DND-41 (cell line): ENCODE measurements at regions not wholly inside any gene's neighbourhood (a gene's known extent, or its start where the extent isn't known, plus 50 kb on each side); places are given as distances from the start of the nearest gene placed in this dataset.

Experiments
- ATAC-seq: fragments of 200-7000 bp; cut with Tn5 transposase; 3 replicates; pipeline ENCODE4 v1.9.1; 2021; ENCODE audit warnings: low read depth; ENCODE audit not compliant: insufficient read depth
- DNase-seq: peaks from one replicate; pipeline ENCODE4 v3.0.0-alpha.2; 2020
- H2AFZ ChIP-seq: 2 replicates; pipeline ENCODE4 v1.6.0; 2012; ENCODE audit warnings: low read depth, low read length
- H3K27ac ChIP-seq: 2 replicates; pipeline ENCODE4 v1.5.1; 2012; ENCODE audit warnings: low read length, inconsistent platforms
- H3K27me3 ChIP-seq: fragments of 200-600 bp; sonication (generic); 2 replicates; pipeline ENCODE4 v1.6.0; 2012; ENCODE audit warnings: low read length, mild to moderate bottlenecking, inconsistent platforms; ENCODE audit not compliant: insufficient read depth, poor library complexity
- H3K36me3 ChIP-seq: 2 replicates; pipeline ENCODE4 v1.5.1; 2012; ENCODE audit warnings: low read length, inconsistent platforms; ENCODE audit not compliant: insufficient read depth
- H3K4me1 ChIP-seq: 2 replicates; pipeline ENCODE4 v1.5.1; 2012; ENCODE audit warnings: mild to moderate bottlenecking, low read length; ENCODE audit not compliant: insufficient read depth
- H3K4me2 ChIP-seq: 2 replicates; pipeline ENCODE4 v1.6.0; 2012; ENCODE audit warnings: mild to moderate bottlenecking, moderate library complexity, low read length, inconsistent platforms; ENCODE audit not compliant: insufficient read depth
- H3K4me3 ChIP-seq, 2 experiments: fragments of 200-600 bp in 1 of 2; shearing (Covaris generic) in 1 of 2; 2 replicates each; pipeline ENCODE4 v1.5.1; 2012 to 2016; ENCODE audit warnings: inconsistent platforms in 2 of 2, low read length in 2 of 2, mild to moderate bottlenecking in 2 of 2, low read depth in 1 of 2, moderate library complexity in 1 of 2
- H3K79me2 ChIP-seq: 2 replicates; pipeline ENCODE4 v1.6.0; 2012; ENCODE audit warnings: low read length, inconsistent platforms; ENCODE audit not compliant: insufficient read depth
- H3K9ac ChIP-seq: 2 replicates; pipeline ENCODE4 v1.6.0; 2012; ENCODE audit warnings: low read depth, mild to moderate bottlenecking, inconsistent platforms, low read length, moderate library complexity
- H3K9me3 ChIP-seq: 2 replicates; pipeline ENCODE4 v1.5.1; 2012; ENCODE audit warnings: low read length, moderate library complexity, mild to moderate bottlenecking, inconsistent platforms; ENCODE audit not compliant: insufficient read depth, severe bottlenecking
- H4K20me1 ChIP-seq: 2 replicates; pipeline ENCODE4 v1.6.0; 2012; ENCODE audit warnings: low read length; ENCODE audit not compliant: insufficient read depth
- EZH2 ChIP-seq: IDR thresholded peaks from 3 replicates; pipeline ENCODE4 v1.6.1; 2012; ENCODE audit warnings: borderline replicate concordance, low read depth, mild to moderate bottlenecking, moderate library complexity, low read length, inconsistent platforms; ENCODE audit not compliant: severe bottlenecking
- TF ChIP-seq, protein P1 (sequence below): IDR thresholded peaks from 2 replicates; pipeline ENCODE4 v1.5.1; 2012; ENCODE audit warnings: borderline replicate concordance, low read length, moderate library complexity, mild to moderate bottlenecking; ENCODE audit not compliant: poor library complexity, severe bottlenecking; ENCODE audit errors: extremely low read depth

- no peak for ATAC-seq
- Histone ChIP-seq H3K4me2 (no peak overlapping the region), H2AFZ (no peak overlapping the region)
Observed at GRCh38 chr1:87689487-87689886, 360.8 kb downstream of the LMO4 start.

DNA sequence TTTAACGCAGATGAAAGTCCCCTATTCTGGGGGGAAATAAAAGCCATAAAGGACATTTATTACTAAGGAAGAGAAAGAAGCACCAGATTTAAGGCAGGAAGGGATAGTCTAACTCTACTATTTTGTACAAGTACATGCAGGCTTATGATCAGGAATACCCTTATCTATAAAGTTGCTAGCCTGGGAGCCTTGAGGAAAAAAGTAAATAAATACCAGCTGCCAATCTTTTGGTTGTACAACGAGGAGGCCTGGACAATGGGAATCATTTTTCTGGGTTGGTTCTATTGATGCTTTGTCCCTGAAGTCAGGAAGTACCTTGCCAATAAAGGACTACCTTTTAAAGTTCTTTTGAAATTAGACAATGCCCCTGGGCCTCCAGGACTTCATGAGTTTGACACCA, 367.8 kb downstream of the LMO4 start:
- Histone ChIP-seq H3K27me3 (no peaks in the 10 kb centered on the region), H3K9ac (no peak overlapping the region), H3K4me1 (no peaks in the 10 kb centered on the region), H4K20me1 (no peaks in the 10 kb centered on the region), H3K79me2 (no peaks in the 10 kb centered on the region), H3K4me3 (no peak overlapping the region), H3K36me3 (no peaks in the 10 kb centered on the region), H3K4me2 (no peak overlapping the region), H3K27ac (no peak overlapping the region), H2AFZ (no peak overlapping the region), H3K9me3 (no peaks in the 10 kb centered on the region)
- no peak for DNase-seq
- ATAC-seq: no peak
- TF ChIP-seq, protein P1, sequence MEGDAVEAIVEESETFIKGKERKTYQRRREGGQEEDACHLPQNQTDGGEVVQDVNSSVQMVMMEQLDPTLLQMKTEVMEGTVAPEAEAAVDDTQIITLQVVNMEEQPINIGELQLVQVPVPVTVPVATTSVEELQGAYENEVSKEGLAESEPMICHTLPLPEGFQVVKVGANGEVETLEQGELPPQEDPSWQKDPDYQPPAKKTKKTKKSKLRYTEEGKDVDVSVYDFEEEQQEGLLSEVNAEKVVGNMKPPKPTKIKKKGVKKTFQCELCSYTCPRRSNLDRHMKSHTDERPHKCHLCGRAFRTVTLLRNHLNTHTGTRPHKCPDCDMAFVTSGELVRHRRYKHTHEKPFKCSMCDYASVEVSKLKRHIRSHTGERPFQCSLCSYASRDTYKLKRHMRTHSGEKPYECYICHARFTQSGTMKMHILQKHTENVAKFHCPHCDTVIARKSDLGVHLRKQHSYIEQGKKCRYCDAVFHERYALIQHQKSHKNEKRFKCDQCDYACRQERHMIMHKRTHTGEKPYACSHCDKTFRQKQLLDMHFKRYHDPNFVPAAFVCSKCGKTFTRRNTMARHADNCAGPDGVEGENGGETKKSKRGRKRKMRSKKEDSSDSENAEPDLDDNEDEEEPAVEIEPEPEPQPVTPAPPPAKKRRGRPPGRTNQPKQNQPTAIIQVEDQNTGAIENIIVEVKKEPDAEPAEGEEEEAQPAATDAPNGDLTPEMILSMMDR: no peak
- TF ChIP-seq EZH2: no peak

More at GRCh38 chr1:87689487-87689886, 360.8 kb downstream of the LMO4 start:
- Histone ChIP-seq H3K4me1 (no peaks in the 10 kb centered on the region), H3K9ac (no peak overlapping the region), H3K36me3 (no peaks in the 10 kb centered on the region), H3K27me3 (no peaks in the 10 kb centered on the region), H4K20me1 (no peaks in the 10 kb centered on the region), H3K27ac (no peak overlapping the region), H3K79me2 (no peaks in the 10 kb centered on the region), H3K9me3 (no peaks in the 10 kb centered on the region), H3K4me3 (no peak overlapping the region)
- TF ChIP-seq EZH2: no peak
- TF ChIP-seq, protein P1: no peak
- DNase-seq: no peak

DNA sequence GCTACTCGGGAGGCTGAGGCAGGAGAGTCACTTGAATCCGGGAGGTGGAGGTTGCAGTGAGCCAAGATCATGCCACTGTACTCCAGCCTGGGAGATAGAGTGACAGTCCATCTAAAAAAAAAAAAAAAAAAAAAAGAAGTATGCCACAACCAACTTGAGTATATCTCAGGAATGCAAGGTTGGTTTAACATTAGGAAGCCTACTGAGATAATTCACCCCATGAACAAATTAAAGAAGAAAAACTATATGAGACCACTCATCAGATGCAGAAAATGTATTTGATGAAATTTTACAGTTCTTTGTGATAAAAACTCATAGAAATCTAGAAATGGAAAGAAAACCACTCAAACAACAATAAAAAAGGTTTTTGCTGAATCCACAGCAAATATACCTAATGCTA, 373.8 kb downstream of the LMO4 start:
- Histone ChIP-seq H3K27me3 (no peaks in the 10 kb centered on the region), H3K27ac (no peak overlapping the region), H2AFZ (no peak overlapping the region), H3K4me3 (no peak overlapping the region), H3K4me1 (no peaks in the 10 kb centered on the region), H3K4me2 (no peak overlapping the region), H3K79me2 (no peaks in the 10 kb centered on the region), H3K9me3 (no peaks in the 10 kb centered on the region), H4K20me1 (no peaks in the 10 kb centered on the region), H3K36me3 (no peaks in the 10 kb centered on the region), H3K9ac (no peak overlapping the region)
- DNase-seq (no peak), ATAC-seq (no peak)
- TF ChIP-seq, protein P1: no peak
- no peak for TF ChIP-seq EZH2

- no peak overlapping the region for H3K4me2 ChIP-seq
- TF ChIP-seq, protein P1: no peak
- TF ChIP-seq EZH2: no peak
- H3K27ac ChIP-seq: no peak overlapping the region
- H3K79me2 ChIP-seq: no peaks in the 10 kb centered on the region
- no peaks in the 10 kb centered on the region for H3K9me3 ChIP-seq
- H3K4me1 ChIP-seq: no peaks in the 10 kb centered on the region
- H3K36me3 ChIP-seq: no peaks in the 10 kb centered on the region
- H3K4me3 ChIP-seq: no peak overlapping the region
- no peak overlapping the region for H2AFZ ChIP-seq
- H3K9ac ChIP-seq: no peak overlapping the region
- peaks cover 3% of the 10 kb centered on the region for H3K27me3 ChIP-seq
- no peak for DNase-seq
- no peaks in the 10 kb centered on the region for H4K20me1 ChIP-seq
- ATAC-seq: no peak
Observed at GRCh38 chr1:87705233-87705632, 376.6 kb downstream of the LMO4 start.
